Aorta (tissue), 5 donors: ENCODE measurements at regions not wholly inside any gene's neighbourhood (a gene's known extent, or its start where the extent isn't known, plus 50 kb on each side); places are given as distances from the start of the nearest gene placed in this dataset.

Source experiments
- ATAC-seq: fragments of 200-7000 bp; cut with Tn5 transposase; one replicate; pipeline ENCODE4 v1.9.1; 2022; ENCODE audit warnings: moderate library complexity; ENCODE audit not compliant: low FRiP score
- DNase-seq, 2 donors: peaks; one replicate each; pipeline ENCODE4 v3.0.0-alpha.2; 2020
- H3K27ac ChIP-seq, 2 donors: one replicate each; pipeline ENCODE4 v1.5.1; 2013; ENCODE audit warnings: low read length in 2 of 2, mild to moderate bottlenecking in 2 of 2, moderate library complexity in 2 of 2, control low read depth in 1 of 2, inconsistent platforms in 1 of 2, low read depth in 1 of 2
- H3K27me3 ChIP-seq, 2 donors: one replicate each; pipeline ENCODE4 v1.6.1; 2013; ENCODE audit warnings: control low read depth in 1 of 2, low read length in 1 of 2, mild to moderate bottlenecking in 1 of 2, moderate library complexity in 1 of 2; ENCODE audit not compliant: insufficient read depth in 2 of 2, control insufficient read depth in 1 of 2
- H3K36me3 ChIP-seq, 2 donors: one replicate each; pipeline ENCODE4 v1.6.1; 2013; ENCODE audit warnings: control low read depth in 1 of 2, low read length in 1 of 2, mild to moderate bottlenecking in 1 of 2; ENCODE audit not compliant: insufficient read depth in 2 of 2, control insufficient read depth in 1 of 2
- H3K4me1 ChIP-seq, 2 donors: one replicate each; pipeline ENCODE4 v1.6.1; 2013; ENCODE audit warnings: low read length in 2 of 2, control low read depth in 1 of 2, mild to moderate bottlenecking in 1 of 2, moderate library complexity in 1 of 2; ENCODE audit not compliant: insufficient read depth in 2 of 2, control insufficient read depth in 1 of 2
- H3K4me3 ChIP-seq, 2 donors: one replicate each; pipeline ENCODE4 v1.5.1; 2013; ENCODE audit warnings: low read length in 2 of 2, control low read depth in 1 of 2, mild to moderate bottlenecking in 1 of 2
- H3K9me3 ChIP-seq: one replicate; pipeline ENCODE4 v1.6.1; 2013; ENCODE audit warnings: mild to moderate bottlenecking, low read length; ENCODE audit not compliant: control insufficient read depth
- WGBS, 2 donors: extraction: QIAGEN DNeasy Blood & Tissue Kit; methylation state at CpG; one replicate each; pipeline ENCODE4 v1.1.7; 2013; 5-methylcytosine and 5-hydroxymethylcytosine counted together
- intact Hi-C, 2 donors: fragments of 100-400 bp; cut with DNase I; formaldehyde crosslinking; loops; one replicate each; pipeline versions ENCODE4 v1.14.2 to v1.15.0; 2022
- microRNA-seq, 2 donors: library from miRNA; unstranded; fragments of <30 nt; microRNA quantifications; one replicate each; pipeline ENCODE4 v1.2.0, GENCODE V29; 2020
- donor health status: healthy with polysubstance abuse.
- donor health status: Bipolar disorder and iron deficiency.
- donor health status: DM: no; HTN: no; CAD: no.
- donor health status: DM: no; HTN: no; CAD: no.
- donor health status: DM: yes; HTN: yes; CAD: no.

DNA sequence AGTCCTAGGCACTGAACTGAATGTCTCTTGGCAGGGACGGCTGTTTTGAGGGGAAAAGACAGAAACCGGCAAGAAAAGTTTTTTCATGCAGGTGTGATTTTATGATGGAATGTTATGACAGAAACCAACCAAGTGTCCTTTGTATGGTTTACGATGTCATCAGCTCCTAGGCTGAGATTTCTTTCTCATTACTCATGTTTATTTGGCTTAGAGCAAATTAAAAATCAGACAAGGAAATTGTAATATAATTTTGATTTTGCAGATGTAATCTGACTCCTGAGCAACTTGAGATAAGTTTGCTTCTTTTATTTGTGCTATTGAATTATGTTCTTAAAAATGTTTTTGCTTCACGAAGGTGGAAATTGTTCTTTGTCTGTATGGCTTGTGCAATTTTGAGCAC lies 58.8 kb upstream of the MAP3K7 start:
- Histone ChIP-seq H3K4me3 (no peak overlapping the region), H3K36me3 (no peaks in the 10 kb centered on the region), H3K4me1 (no peaks in the 10 kb centered on the region), H3K9me3 (no peaks in the 10 kb centered on the region), H3K27me3 (peaks cover 0 to 2% of the 10 kb centered on the region in 2 donors), H3K27ac (no peak overlapping the region)
- intact Hi-C loops = no loop called here
- ATAC-seq = no peak
- DNase-seq = no peak
- 34 to 38% methylated on average over 4 of the region's 4 CpGs for WGBS, 2 donors

DNA sequence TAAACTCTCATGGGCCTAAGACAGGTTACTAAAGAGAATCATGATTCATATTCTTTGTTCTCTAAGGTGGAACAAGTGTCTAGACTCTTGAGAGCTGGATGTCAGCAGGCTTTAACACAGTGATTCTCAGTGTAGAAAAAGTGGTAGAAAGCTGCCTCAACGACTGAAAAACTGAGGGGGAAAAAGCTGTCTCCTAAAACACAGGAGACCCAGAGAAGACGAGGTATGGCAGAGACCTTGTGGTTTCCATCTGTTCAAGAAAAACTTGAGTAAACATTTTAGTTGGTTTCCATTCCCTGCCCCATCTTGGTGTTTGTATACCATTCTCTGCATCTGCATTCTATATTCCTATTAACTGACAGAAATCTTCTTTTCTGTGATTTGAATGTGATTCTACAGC lies 57.6 kb upstream of the MAP3K7 start:
- WGBS, 2 donors = 48 to 52% methylated on average over 2 of the region's 2 CpGs
- ATAC-seq (no peak), DNase-seq (no peak)
- Histone ChIP-seq H3K4me3 (no peak overlapping the region), H3K9me3 (no peaks in the 10 kb centered on the region), H3K27me3 (peaks cover 0 to 2% of the 10 kb centered on the region in 2 donors), H3K36me3 (no peaks in the 10 kb centered on the region), H3K27ac (no peak overlapping the region), H3K4me1 (no peaks in the 10 kb centered on the region)
- intact Hi-C loops = no loop called here

DNA sequence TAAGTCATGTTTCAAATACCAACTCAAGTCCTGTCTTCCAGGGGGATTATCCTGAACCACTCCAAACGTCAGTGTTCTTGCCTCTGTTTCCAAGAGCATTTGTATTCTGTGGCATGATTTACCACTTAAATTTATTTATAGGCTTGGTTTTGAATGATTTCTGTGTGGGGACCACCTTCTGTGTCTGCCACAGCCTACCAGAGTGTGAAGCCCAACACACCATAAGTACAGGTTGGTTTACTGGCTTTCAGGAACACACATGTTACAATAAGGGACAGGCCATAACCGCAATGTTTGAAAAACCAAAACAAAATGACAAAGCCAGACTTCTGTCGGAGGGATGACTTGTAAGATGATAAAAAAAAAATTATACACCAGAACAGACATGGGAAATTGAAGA lies 56.5 kb upstream of the MAP3K7 start:
- Histone ChIP-seq H3K9me3 (no peaks in the 10 kb centered on the region), H3K36me3 (no peaks in the 10 kb centered on the region), H3K4me1 (no peaks in the 10 kb centered on the region), H3K27ac (no peak overlapping the region), H3K27me3 (no peaks in the 10 kb centered on the region), H3K4me3 (no peak overlapping the region)
- no peak for ATAC-seq
- DNase-seq = no peak
- 9 to 13% methylated on average over 3 of the region's 3 CpGs for WGBS, 2 donors
- intact Hi-C loops = no loop called here

GRCh38 chr6:90637320-90637719 lies 50.4 kb upstream of the MAP3K7 start:
- ATAC-seq (no peak), DNase-seq (no peak)
- intact Hi-C loops = no loop called here
- Histone ChIP-seq H3K9me3 (no peaks in the 10 kb centered on the region), H3K36me3 (no peaks in the 10 kb centered on the region), H3K27me3 (no peaks in the 10 kb centered on the region), H3K27ac (no peak overlapping the region), H3K4me1 (no peaks in the 10 kb centered on the region), H3K4me3 (no peak overlapping the region)
- 76 to 98% methylated on average over 2 of the region's 2 CpGs for WGBS, 2 donors

Small RNA genes in the stretch of these regions (microRNA-seq; reads per million reads assigned to microRNA genes)
- 0 reads per million in 2 donors for gene MIR4643
